Keratinocyte (primary cell): ENCODE measurements at regions not wholly inside any gene's neighbourhood (a gene's known extent, or its start where the extent isn't known, plus 50 kb on each side); places are given as distances from the start of the nearest gene placed in this dataset.

Experiments used
- DNase-seq: peaks from one replicate; pipeline ENCODE4 v3.0.0-alpha.2; 2011; ENCODE audit warnings: low read depth, missing footprints, low spot score
- FAIRE-seq: peaks from 2 replicates; lab custom pipeline; 2011; peaks lifted over from hg19 to GRCh38; lab: Jason Lieb, UNC
- H2AFZ ChIP-seq: 2 replicates; pipeline ENCODE4 v1.6.0; 2012; ENCODE audit warnings: low read length, control low read depth, inconsistent platforms; ENCODE audit not compliant: control insufficient read depth
- H3K27ac ChIP-seq: 2 replicates; pipeline ENCODE4 v1.5.1; 2011; ENCODE audit warnings: low read length; ENCODE audit not compliant: control insufficient read depth, insufficient read depth
- H3K27me3 ChIP-seq: 3 replicates; pipeline ENCODE4 v1.6.0; 2011; ENCODE audit warnings: low read length; ENCODE audit not compliant: control insufficient read depth, insufficient read depth; ENCODE audit errors: extremely low read depth
- H3K36me3 ChIP-seq, 2 experiments: 2 replicates in 1 of 2; 3 replicates in 1 of 2; pipeline ENCODE4 v1.5.1; 2011; ENCODE audit warnings: low read length in 2 of 2, mild to moderate bottlenecking in 1 of 2; ENCODE audit not compliant: control insufficient read depth in 2 of 2, insufficient read depth in 2 of 2; ENCODE audit errors: extremely low read depth in 1 of 2
- H3K4me1 ChIP-seq: 3 replicates; pipeline ENCODE4 v1.5.1; 2011; ENCODE audit warnings: low read length; ENCODE audit not compliant: control insufficient read depth, insufficient read depth; ENCODE audit errors: extremely low read depth
- H3K4me2 ChIP-seq: 3 replicates; pipeline ENCODE4 v1.6.0; 2011; ENCODE audit warnings: low read depth, low read length; ENCODE audit not compliant: control insufficient read depth, insufficient read depth; ENCODE audit errors: extremely low read depth
- H3K4me3 ChIP-seq, 3 experiments: fragments of 200-600 bp in 1 of 3; sonication (generic) in 1 of 3; 2 replicates in 2 of 3; 3 replicates in 1 of 3; pipeline ENCODE4 v1.5.1; 2011 to 2016; ENCODE audit warnings: low read length in 3 of 3, mild to moderate bottlenecking in 3 of 3, control low read depth in 2 of 3, inconsistent platforms in 1 of 3, low read depth in 1 of 3, mixed read lengths in 1 of 3, mixed run types in 1 of 3, moderate library complexity in 1 of 3; ENCODE audit not compliant: control insufficient read depth in 2 of 3, insufficient read depth in 2 of 3; ENCODE audit errors: extremely low read depth in 1 of 3
- H3K79me2 ChIP-seq: 2 replicates; pipeline ENCODE4 v1.6.0; 2012; ENCODE audit warnings: low read length; ENCODE audit not compliant: control insufficient read depth, insufficient read depth
- H3K9ac ChIP-seq: 3 replicates; pipeline ENCODE4 v1.6.0; 2011; ENCODE audit warnings: low read length; ENCODE audit not compliant: control insufficient read depth, insufficient read depth; ENCODE audit errors: extremely low read depth
- H3K9me1 ChIP-seq: 3 replicates; pipeline ENCODE4 v1.6.0; 2011; ENCODE audit warnings: low read length; ENCODE audit not compliant: control insufficient read depth, insufficient read depth; ENCODE audit errors: extremely low read depth
- H3K9me3 ChIP-seq: 2 replicates; pipeline ENCODE4 v1.5.1; 2012; ENCODE audit warnings: low read depth, low read length; ENCODE audit not compliant: control insufficient read depth
- H4K20me1 ChIP-seq: 3 replicates; pipeline ENCODE4 v1.6.0; 2011; ENCODE audit warnings: low read length; ENCODE audit not compliant: control insufficient read depth, insufficient read depth; ENCODE audit errors: extremely low read depth
- CTCF ChIP-seq, 3 experiments: IDR thresholded peaks in 1 of 3; conservative IDR thresholded peaks in 1 of 3; optimal IDR thresholded peaks in 1 of 3; 2 replicates in 2 of 3; 3 replicates in 1 of 3; pipeline versions ENCODE3 to v1.5.1; 2011; ENCODE audit warnings: low read length in 3 of 3, mild to moderate bottlenecking in 3 of 3, moderate library complexity in 2 of 3, control low read depth in 1 of 3, inconsistent platforms in 1 of 3; ENCODE audit not compliant: insufficient read depth in 2 of 3; ENCODE audit errors: extremely low read depth in 1 of 3
- EZH2 ChIP-seq: IDR thresholded peaks from one replicate; pipeline ENCODE4 v1.6.1; 2012; ENCODE audit warnings: inconsistent platforms, mild to moderate bottlenecking, low read length, moderate library complexity
- dilution Hi-C: fragments of 300-500 bp; cut with MboI; formaldehyde crosslinking; loops from one replicate; pipeline ENCODE4 v1.7.0; 2020; ENCODE audit warnings: low sequenced_read_pairs; ENCODE audit not compliant: extremely low pct_ligation_motif_present

GRCh38 chr13:34405410-34406181, 536.5 kb upstream of the NBEA start:
- dilution Hi-C loops = no loop called here
- no peaks in the 10 kb centered on the region for H3K9me3 ChIP-seq
- no peak overlapping the region for H3K27ac ChIP-seq
- no peak for TF ChIP-seq EZH2
- TF ChIP-seq CTCF (optimal IDR thresholded peaks at IDR 0.05 in 1 of 3, IDR thresholded peaks at IDR 0.05 in 1 of 3, conservative IDR thresholded peaks at IDR 0.05 in 1 of 3; ENCODE audit: extremely low read depth in 1 of 3, insufficient read depth in 2 of 3, low read length in 3 of 3) = no peak
- H3K9ac ChIP-seq = no peak overlapping the region
- H3K36me3 ChIP-seq = no peaks in the 10 kb centered on the region
- no peaks in the 10 kb centered on the region for H3K27me3 ChIP-seq
- no peak overlapping the region for H2AFZ ChIP-seq
- H3K4me2 ChIP-seq = no peak overlapping the region
- H3K4me1 ChIP-seq = no peaks in the 10 kb centered on the region
- no peaks in the 10 kb centered on the region for H4K20me1 ChIP-seq
- no peaks in the 10 kb centered on the region for H3K79me2 ChIP-seq
- H3K4me3 ChIP-seq = no peak overlapping the region
- no peak for FAIRE-seq
- no peaks in the 10 kb centered on the region for H3K9me1 ChIP-seq
- no peak for DNase-seq

GRCh38 chr13:34408640-34409039, 533.4 kb upstream of the NBEA start:
- Histone ChIP-seq H3K27me3 (no peaks in the 10 kb centered on the region), H3K4me2 (no peak overlapping the region), H2AFZ (no peak overlapping the region), H3K27ac (no peak overlapping the region), H3K4me3 (no peak overlapping the region), H3K36me3 (no peaks in the 10 kb centered on the region), H4K20me1 (no peaks in the 10 kb centered on the region), H3K9ac (no peak overlapping the region), H3K4me1 (peaks cover 7% of the 10 kb centered on the region), H3K9me1 (no peaks in the 10 kb centered on the region), H3K79me2 (no peaks in the 10 kb centered on the region), H3K9me3 (no peaks in the 10 kb centered on the region)
- dilution Hi-C loops = no loop called here
- DNase-seq (no peak), FAIRE-seq (no peak)
- TF ChIP-seq EZH2 (no peak), CTCF (optimal IDR thresholded peaks at IDR 0.05 in 1 of 3, IDR thresholded peaks at IDR 0.05 in 1 of 3, conservative IDR thresholded peaks at IDR 0.05 in 1 of 3; ENCODE audit: extremely low read depth in 1 of 3, insufficient read depth in 2 of 3, low read length in 3 of 3) (no peak)
